NT2/D1 (cell line): ENCODE measurements at regions not wholly inside any gene's neighbourhood (a gene's known extent, or its start where the extent isn't known, plus 50 kb on each side); places are given as distances from the start of the nearest gene placed in this dataset.
"Not testable (repeated sequence)": the region's sequence is repeated elsewhere in the genome, so short reads cannot be mapped to it uniquely, and the experiment has no call there.

Experiments
- DNase-seq: peaks from one replicate; pipeline ENCODE4 v3.0.0-alpha.2; 2011; ENCODE audit warnings: low read depth, low spot score
- H3K27me3 ChIP-seq: 2 replicates; pipeline ENCODE4 v1.6.0; 2011; ENCODE audit warnings: mild to moderate bottlenecking; ENCODE audit not compliant: insufficient read length, insufficient read depth
- H3K36me3 ChIP-seq: 2 replicates; pipeline ENCODE4 v1.6.1; 2011; ENCODE audit warnings: mild to moderate bottlenecking, low read length, mixed read lengths; ENCODE audit not compliant: insufficient read depth, insufficient read length
- H3K4me1 ChIP-seq: 2 replicates; pipeline ENCODE4 v1.5.1; 2011; ENCODE audit not compliant: insufficient read depth, insufficient read length
- H3K4me3 ChIP-seq: 2 replicates; pipeline ENCODE4 v1.5.1; 2011; ENCODE audit warnings: low read depth; ENCODE audit not compliant: insufficient read length
- H3K9ac ChIP-seq: 2 replicates; pipeline ENCODE4 v1.6.0; 2011; ENCODE audit warnings: low read depth; ENCODE audit not compliant: insufficient read length
- H3K9me3 ChIP-seq: 2 replicates; pipeline ENCODE4 v1.5.1; 2011; ENCODE audit warnings: mild to moderate bottlenecking, low read length; ENCODE audit not compliant: insufficient read depth
- SUZ12 ChIP-seq: IDR thresholded peaks from 2 replicates; pipeline ENCODE4 v1.6.1; 2011; ENCODE audit not compliant: insufficient read length, insufficient read depth; ENCODE audit errors: extremely low read depth
- YY1 ChIP-seq: IDR thresholded peaks from 2 replicates; pipeline ENCODE4 v1.6.1; 2011; ENCODE audit not compliant: insufficient read length, insufficient read depth
- ZNF274 ChIP-seq: IDR thresholded peaks from 2 replicates; pipeline ENCODE4 v1.6.1; 2011; ENCODE audit warnings: mild to moderate bottlenecking, low read depth, low read length

GRCh38 chr11:134497586-134497985 lies 85.5 kb upstream of the B3GAT1 start:
- Histone ChIP-seq H3K9ac (no peak overlapping the region), H3K4me3 (no peak overlapping the region)
- TF ChIP-seq YY1, result no peak
- no peak for TF ChIP-seq ZNF274
- no peak for TF ChIP-seq SUZ12

GRCh38 chr11:134496058-134496457 lies 84.0 kb upstream of the B3GAT1 start:
- not testable (repeated sequence) for H3K4me1 ChIP-seq, H3K9me3 ChIP-seq, H3K27me3 ChIP-seq, H3K36me3 ChIP-seq, H3K9ac ChIP-seq, H3K4me3 ChIP-seq, DNase-seq

More at GRCh38 chr11:134497586-134497985, 85.5 kb upstream of the B3GAT1 start:
- peaks cover 2% of the 10 kb centered on the region for H3K4me1 ChIP-seq
- no peaks in the 10 kb centered on the region for H3K27me3 ChIP-seq
- H3K9me3 ChIP-seq, result no peaks in the 10 kb centered on the region
- DNase-seq, result no peak
- no peaks in the 10 kb centered on the region for H3K36me3 ChIP-seq

- not testable (repeated sequence) for DNase-seq, H3K36me3 ChIP-seq, H3K9ac ChIP-seq, H3K27me3 ChIP-seq, H3K9me3 ChIP-seq, H3K4me1 ChIP-seq, H3K4me3 ChIP-seq
Observed at GRCh38 chr11:134494395-134494794, 82.4 kb upstream of the B3GAT1 start.

- H3K27me3 ChIP-seq, H3K4me3 ChIP-seq, H3K9ac ChIP-seq, DNase-seq, H3K9me3 ChIP-seq, H3K36me3 ChIP-seq, H3K4me1 ChIP-seq: not testable (repeated sequence)
Observed at GRCh38 chr11:134492411-134492810, 80.4 kb upstream of the B3GAT1 start.

- DNase-seq, result no peak
- Histone ChIP-seq H3K9ac (no peak overlapping the region), H3K4me1 (no peaks in the 10 kb centered on the region), H3K27me3 (no peaks in the 10 kb centered on the region), H3K9me3 (no peaks in the 10 kb centered on the region), H3K4me3 (no peak overlapping the region), H3K36me3 (no peaks in the 10 kb centered on the region)
- TF ChIP-seq ZNF274, result no peak
- no peak for TF ChIP-seq SUZ12
- no peak for TF ChIP-seq YY1
Observed at GRCh38 chr11:134489728-134490127, 77.7 kb upstream of the B3GAT1 start.

GRCh38 chr11:134488913-134489312 lies 76.9 kb upstream of the B3GAT1 start:
- no peak for TF ChIP-seq SUZ12
- TF ChIP-seq ZNF274, result no peak
- no peak for TF ChIP-seq YY1
- no peak overlapping the region for H3K4me3 ChIP-seq
- no peaks in the 10 kb centered on the region for H3K9me3 ChIP-seq
- H3K9ac ChIP-seq, result no peak overlapping the region
- DNase-seq, result no peak
- no peaks in the 10 kb centered on the region for H3K4me1 ChIP-seq
- no peaks in the 10 kb centered on the region for H3K36me3 ChIP-seq
- no peaks in the 10 kb centered on the region for H3K27me3 ChIP-seq

- no peaks in the 10 kb centered on the region for H3K4me1 ChIP-seq
Observed at GRCh38 chr11:134488512-134488911, 76.5 kb upstream of the B3GAT1 start.

GRCh38 chr11:134487696-134488095 lies 75.7 kb upstream of the B3GAT1 start:
- TF ChIP-seq SUZ12, result no peak
- TF ChIP-seq ZNF274, result no peak
- TF ChIP-seq YY1, result no peak
- no peaks in the 10 kb centered on the region for H3K36me3 ChIP-seq
- H3K4me3 ChIP-seq, result no peak overlapping the region
- DNase-seq, result no peak
- no peaks in the 10 kb centered on the region for H3K27me3 ChIP-seq
- H3K9ac ChIP-seq, result no peak overlapping the region
- H3K9me3 ChIP-seq, result no peaks in the 10 kb centered on the region
- H3K4me1 ChIP-seq, result no peaks in the 10 kb centered on the region

More at GRCh38 chr11:134488512-134488911, 76.5 kb upstream of the B3GAT1 start:
- Histone ChIP-seq H3K27me3 (no peaks in the 10 kb centered on the region), H3K36me3 (no peaks in the 10 kb centered on the region), H3K4me3 (no peak overlapping the region), H3K9me3 (no peaks in the 10 kb centered on the region), H3K9ac (no peak overlapping the region)
- no peak for DNase-seq
- TF ChIP-seq SUZ12, result no peak
- no peak for TF ChIP-seq YY1
- no peak for TF ChIP-seq ZNF274
